ENCODE measurements at regions not wholly inside any gene's neighbourhood (a gene's known extent, or its start where the extent isn't known, plus 50 kb on each side); places are given as distances from the start of the nearest gene placed in this dataset.

- Histone ChIP-seq H3K36me3 (no peaks in the 10 kb centered on the region), H3K9me3 (peaks cover 8% of the 10 kb centered on the region in 2 donors), H3K4me1 (no peaks in the 10 kb centered on the region), H3K4me3 (no peak overlapping the region), H3K27me3 (no peaks in the 10 kb centered on the region), H3K27ac (no peak overlapping the region)
- 71 to 81% methylated on average over 3 of the region's 3 CpGs for whole genome bisulfite sequencing, 2 donors (ENCODE audit: low coverage in 1 of 2)
- no peak for DNase-seq
- TF ChIP-seq POLR2AphosphoS5 (IDR thresholded peaks at IDR 0.05) (no peak), POLR2A (IDR thresholded peaks at IDR 0.05) (no peak), EP300 (IDR thresholded peaks at IDR 0.05; ENCODE audit: low read depth) (no peak), CTCF (IDR thresholded peaks at IDR 0.05) (no peak)
- in situ Hi-C loops (cut with MboI; ENCODE audit: low pct_ligation_motif_present in 1 of 4, low pct_unique_long_range_greater_than_20kb in 1 of 4, low sequenced_read_pairs in 3 of 4) (no loop called here), intact Hi-C loops (cut with DNase I; ENCODE audit: low total_unique reads) (no loop called here)
Observed at GRCh38 chr10:58885146-58885545, 291.3 kb upstream of the PHYHIPL start.

GRCh38 chr10:58885686-58886345, 290.6 kb upstream of the PHYHIPL start:
- intact Hi-C loops (cut with DNase I; ENCODE audit: low total_unique reads), result no loop called here
- Histone ChIP-seq H3K36me3 (no peaks in the 10 kb centered on the region), H3K27ac (no peak overlapping the region), H3K27me3 (no peaks in the 10 kb centered on the region), H3K9me3 (peaks cover 6 to 8% of the 10 kb centered on the region in 2 donors), H3K4me1 (no peaks in the 10 kb centered on the region), H3K4me3 (no peak overlapping the region)
- in situ Hi-C loops (cut with MboI; ENCODE audit: low pct_ligation_motif_present in 1 of 4, low pct_unique_long_range_greater_than_20kb in 1 of 4, low sequenced_read_pairs in 3 of 4), result no loop called here
- WGBS, 2 donors (ENCODE audit: low coverage in 1 of 2), result 61 to 82% methylated on average over 3 of the region's 3 CpGs
- no peak for DNase-seq
- TF ChIP-seq EP300 (IDR thresholded peaks at IDR 0.05; ENCODE audit: low read depth) (no peak), POLR2AphosphoS5 (IDR thresholded peaks at IDR 0.05) (no peak), POLR2A (IDR thresholded peaks at IDR 0.05) (no peak), CTCF (IDR thresholded peaks at IDR 0.05) (no peak)

GRCh38 chr10:58886406-58886805, 290.0 kb upstream of the PHYHIPL start:
- Histone ChIP-seq H3K36me3 (no peaks in the 10 kb centered on the region), H3K4me1 (no peaks in the 10 kb centered on the region), H3K4me3 (no peak overlapping the region), H3K27ac (no peak overlapping the region), H3K27me3 (no peaks in the 10 kb centered on the region), H3K9me3 (peaks cover 0 to 4% of the 10 kb centered on the region in 2 donors)
- in situ Hi-C loops (cut with MboI; ENCODE audit: low pct_ligation_motif_present in 1 of 4, low pct_unique_long_range_greater_than_20kb in 1 of 4, low sequenced_read_pairs in 3 of 4), result no loop called here
- no peak for DNase-seq
- WGBS, 2 donors (ENCODE audit: low coverage in 1 of 2), result 57 to 58% methylated on average over 1 to 2 of the region's 2 CpGs
- TF ChIP-seq POLR2A (IDR thresholded peaks at IDR 0.05) (no peak), CTCF (IDR thresholded peaks at IDR 0.05) (no peak), POLR2AphosphoS5 (IDR thresholded peaks at IDR 0.05) (no peak), EP300 (IDR thresholded peaks at IDR 0.05; ENCODE audit: low read depth) (no peak)
- intact Hi-C loops (cut with DNase I; ENCODE audit: low total_unique reads), result no loop called here

- intact Hi-C loops (cut with DNase I; ENCODE audit: low total_unique reads) (no loop called here), in situ Hi-C loops (cut with MboI; ENCODE audit: low pct_ligation_motif_present in 1 of 4, low pct_unique_long_range_greater_than_20kb in 1 of 4, low sequenced_read_pairs in 3 of 4) (no loop called here)
- 76 to 83% methylated on average over 2 of the region's 2 CpGs for WGBS, 2 donors (ENCODE audit: low coverage in 1 of 2)
- DNase-seq, result no peak
- Histone ChIP-seq H3K9me3 (no peaks in the 10 kb centered on the region), H3K27ac (no peak overlapping the region), H3K36me3 (no peaks in the 10 kb centered on the region), H3K27me3 (no peaks in the 10 kb centered on the region), H3K4me3 (no peak overlapping the region), H3K4me1 (no peaks in the 10 kb centered on the region)
- no peak for TF ChIP-seq EP300 (IDR thresholded peaks at IDR 0.05; ENCODE audit: low read depth)
- no peak for TF ChIP-seq POLR2A (IDR thresholded peaks at IDR 0.05)
- no peak for TF ChIP-seq POLR2AphosphoS5 (IDR thresholded peaks at IDR 0.05)
- TF ChIP-seq CTCF (IDR thresholded peaks at IDR 0.05), result no peak
Observed at GRCh38 chr10:58887474-58887873, 289.0 kb upstream of the PHYHIPL start.
